ENCODE measurements at regions not wholly inside any gene's neighbourhood (a gene's known extent, or its start where the extent isn't known, plus 50 kb on each side); places are given as distances from the start of the nearest gene placed in this dataset.

DNA sequence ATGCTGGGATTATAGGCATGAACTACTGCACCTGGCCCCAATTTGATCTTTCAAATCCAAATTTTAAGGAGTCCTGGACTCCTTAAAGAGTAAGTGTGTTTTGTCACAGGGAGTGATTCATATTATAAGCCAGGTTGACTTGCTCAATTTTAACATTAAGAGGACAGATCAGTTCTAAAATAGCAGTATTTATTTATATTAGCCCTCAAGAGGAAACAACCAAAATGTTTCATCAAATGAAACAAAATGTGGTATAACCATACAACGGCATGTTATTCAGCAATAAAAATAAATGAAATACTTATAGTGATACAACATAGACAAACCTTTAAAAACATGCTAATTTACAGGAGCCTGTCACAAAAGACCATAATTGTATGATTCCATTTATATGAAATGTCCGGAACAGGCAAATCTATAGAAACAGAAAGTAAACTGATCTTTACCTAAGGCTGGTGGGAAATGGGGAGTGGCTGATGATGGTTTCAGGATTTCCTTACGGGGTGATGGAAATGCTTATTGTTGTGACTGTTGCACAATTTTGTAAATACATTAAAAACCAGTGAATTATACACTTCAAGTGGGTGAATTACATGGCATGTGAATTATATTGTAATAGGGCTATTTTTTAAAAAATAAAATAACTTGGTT lies 637.4 kb downstream of the MMUT start:
- DNase-seq (ENCODE audit: low read depth, low spot score): peak; percentile 22
- TF ChIP-seq, protein P1, sequence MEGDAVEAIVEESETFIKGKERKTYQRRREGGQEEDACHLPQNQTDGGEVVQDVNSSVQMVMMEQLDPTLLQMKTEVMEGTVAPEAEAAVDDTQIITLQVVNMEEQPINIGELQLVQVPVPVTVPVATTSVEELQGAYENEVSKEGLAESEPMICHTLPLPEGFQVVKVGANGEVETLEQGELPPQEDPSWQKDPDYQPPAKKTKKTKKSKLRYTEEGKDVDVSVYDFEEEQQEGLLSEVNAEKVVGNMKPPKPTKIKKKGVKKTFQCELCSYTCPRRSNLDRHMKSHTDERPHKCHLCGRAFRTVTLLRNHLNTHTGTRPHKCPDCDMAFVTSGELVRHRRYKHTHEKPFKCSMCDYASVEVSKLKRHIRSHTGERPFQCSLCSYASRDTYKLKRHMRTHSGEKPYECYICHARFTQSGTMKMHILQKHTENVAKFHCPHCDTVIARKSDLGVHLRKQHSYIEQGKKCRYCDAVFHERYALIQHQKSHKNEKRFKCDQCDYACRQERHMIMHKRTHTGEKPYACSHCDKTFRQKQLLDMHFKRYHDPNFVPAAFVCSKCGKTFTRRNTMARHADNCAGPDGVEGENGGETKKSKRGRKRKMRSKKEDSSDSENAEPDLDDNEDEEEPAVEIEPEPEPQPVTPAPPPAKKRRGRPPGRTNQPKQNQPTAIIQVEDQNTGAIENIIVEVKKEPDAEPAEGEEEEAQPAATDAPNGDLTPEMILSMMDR (IDR thresholded peaks at IDR 0.05; ENCODE audit: low read depth, low read length): no peak
- no peak overlapping the region for H3K4me3 ChIP-seq (ENCODE audit: low read depth, low read length)
- in situ Hi-C loops (cut with HindIII; ENCODE audit: low sequenced_read_pairs): no loop called here

DNA sequence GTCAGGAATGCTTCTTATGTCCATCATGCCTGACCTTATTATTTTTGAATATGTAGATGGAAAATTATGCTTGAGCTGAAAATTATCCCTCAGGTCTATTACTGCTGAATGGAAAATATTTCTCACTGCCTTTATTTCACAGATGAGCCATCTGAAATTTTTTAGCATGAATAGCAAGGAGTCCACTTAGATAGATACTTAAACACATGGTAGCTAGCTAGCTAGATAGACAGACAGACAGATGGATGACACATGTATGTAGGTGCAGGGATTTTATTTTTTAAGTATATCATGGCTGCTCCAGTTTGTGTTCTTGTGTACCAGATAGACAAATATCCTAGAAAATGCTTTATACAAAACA lies 645.0 kb downstream of the MMUT start:
- no peak for DNase-seq (ENCODE audit: low read depth, low spot score)
- TF ChIP-seq, protein P1 (IDR thresholded peaks at IDR 0.05; ENCODE audit: low read depth, low read length): no peak
- in situ Hi-C loops (cut with HindIII; ENCODE audit: low sequenced_read_pairs): no loop called here
- no peak overlapping the region for H3K4me3 ChIP-seq (ENCODE audit: low read depth, low read length)

DNA sequence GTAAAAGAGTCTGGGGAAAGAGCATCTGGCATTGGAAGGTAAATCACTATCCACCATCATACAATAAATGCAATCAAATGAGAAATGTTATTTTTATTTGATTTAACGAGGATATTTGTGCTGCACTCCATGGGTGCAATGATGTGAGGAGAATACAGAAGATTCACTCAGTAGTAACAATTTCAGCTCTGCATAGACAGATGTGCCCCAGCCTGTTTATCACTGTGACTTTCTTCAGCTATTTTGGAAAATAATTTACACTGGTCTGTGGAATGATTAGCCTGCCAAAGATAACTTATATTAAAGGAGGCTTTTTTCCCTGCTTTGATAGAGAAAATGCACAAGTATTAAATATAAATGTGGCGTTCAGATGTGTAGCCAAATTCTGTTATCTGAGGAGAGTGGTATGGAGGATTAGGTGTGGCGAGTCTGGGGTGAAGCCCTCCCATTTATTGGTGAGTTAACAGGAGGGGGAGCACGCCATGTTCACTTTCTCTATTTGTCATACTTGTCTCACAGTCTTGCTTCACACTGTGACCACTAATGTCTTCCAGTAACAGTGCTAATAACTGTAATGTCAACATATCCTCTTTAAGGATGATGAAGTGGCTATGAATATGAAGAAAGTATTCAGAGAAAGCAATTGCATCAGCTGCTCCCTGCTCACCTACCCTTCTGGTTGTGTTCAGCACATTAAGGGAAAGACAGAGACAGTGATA lies 645.6 kb downstream of the MMUT start:
- H3K4me3 ChIP-seq (ENCODE audit: low read depth, low read length): no peak overlapping the region
- peak; percentile 15 for DNase-seq (ENCODE audit: low read depth, low spot score)
- in situ Hi-C loops (cut with HindIII; ENCODE audit: low sequenced_read_pairs): no loop called here

DNA sequence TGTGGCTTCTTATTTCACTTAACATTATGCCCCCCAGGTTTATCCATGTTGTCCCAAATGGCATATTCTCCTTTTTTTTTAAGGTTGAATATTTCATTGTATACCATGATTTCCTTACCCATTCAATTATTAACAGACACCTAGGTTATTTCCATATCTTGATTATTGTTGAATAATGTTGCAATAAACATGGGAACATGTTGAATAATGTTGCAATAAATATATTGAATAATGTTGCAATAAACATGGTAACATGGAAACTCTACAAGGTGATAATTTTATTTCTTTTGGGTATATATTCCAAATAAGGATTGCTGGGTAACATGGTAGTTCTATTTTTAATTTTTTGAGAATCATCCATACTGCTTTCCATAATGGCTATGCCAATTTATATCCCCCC lies 648.1 kb downstream of the MMUT start:
- no peak for DNase-seq (ENCODE audit: low read depth, low spot score)
- in situ Hi-C loops (cut with HindIII; ENCODE audit: low sequenced_read_pairs): no loop called here
- TF ChIP-seq, protein P1 (IDR thresholded peaks at IDR 0.05; ENCODE audit: low read depth, low read length): no peak
- H3K4me3 ChIP-seq (ENCODE audit: low read depth, low read length): no peak overlapping the region

More for the DNA sequence above, 645.6 kb downstream of the MMUT start:
- TF ChIP-seq, protein P1 (IDR thresholded peaks at IDR 0.05; ENCODE audit: low read depth, low read length): no peak

DNA sequence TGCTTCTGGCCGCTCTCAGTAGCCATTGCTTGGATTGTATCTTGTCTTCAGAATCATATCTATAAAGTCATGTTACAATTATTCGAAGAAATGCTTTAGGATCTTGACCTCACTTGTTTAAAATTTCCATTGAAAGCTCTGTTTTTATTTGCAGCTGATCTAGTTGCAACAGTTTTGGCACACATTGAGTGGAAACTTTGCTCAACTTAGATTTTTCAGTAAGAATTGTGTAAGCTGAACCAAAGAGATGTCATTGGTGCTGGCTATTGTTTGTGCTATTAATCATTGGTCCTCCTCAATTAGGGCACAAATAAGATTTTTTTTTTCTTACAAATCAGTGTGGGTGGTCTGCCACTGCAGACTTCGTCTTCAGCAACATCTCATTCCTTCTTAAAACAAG lies 649.2 kb downstream of the MMUT start:
- no peak overlapping the region for H3K4me3 ChIP-seq (ENCODE audit: low read depth, low read length)
- no peak for DNase-seq (ENCODE audit: low read depth, low spot score)
- TF ChIP-seq, protein P1 (IDR thresholded peaks at IDR 0.05; ENCODE audit: low read depth, low read length): no peak
- in situ Hi-C loops (cut with HindIII; ENCODE audit: low sequenced_read_pairs): no loop called here

DNA sequence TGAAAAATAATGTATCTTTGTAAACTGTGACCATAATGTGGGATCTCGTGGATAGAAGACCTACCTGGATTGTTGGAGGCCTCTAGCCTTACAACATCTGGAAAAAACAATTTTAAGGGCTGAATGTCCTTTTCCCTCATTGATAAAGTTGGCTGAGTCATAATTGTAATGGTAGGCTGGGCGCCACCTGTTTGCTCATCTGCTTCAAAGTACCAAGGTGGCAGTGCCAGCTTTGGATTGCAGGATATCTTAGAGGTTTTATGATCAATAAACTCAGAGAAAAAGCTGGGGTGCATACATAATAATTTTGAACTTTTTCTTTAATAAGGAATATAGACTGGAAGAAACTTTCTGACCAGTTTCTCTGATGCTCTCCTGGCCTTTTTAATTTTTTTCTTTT lies 653.4 kb downstream of the MMUT start:
- TF ChIP-seq, protein P1 (IDR thresholded peaks at IDR 0.05; ENCODE audit: low read depth, low read length): no peak
- in situ Hi-C loops (cut with HindIII; ENCODE audit: low sequenced_read_pairs): no loop called here
- no peak for DNase-seq (ENCODE audit: low read depth, low spot score)
- no peak overlapping the region for H3K4me3 ChIP-seq (ENCODE audit: low read depth, low read length)

All from astrocyte of the spinal cord (primary cell).